ENCODE measurements at regions not wholly inside any gene's neighbourhood (a gene's known extent, or its start where the extent isn't known, plus 50 kb on each side); places are given as distances from the start of the nearest gene placed in this dataset.

GRCh38 chr10:114762811-114763210, 58.8 kb upstream of the FHIP2A start:
- in situ Hi-C loops (cut with HindIII; ENCODE audit: low pct_ligation_motif_present, low pct_unique_long_range_greater_than_20kb, low sequenced_read_pairs), result no loop called here
- DNase-seq, result no peak

- in situ Hi-C loops (cut with HindIII; ENCODE audit: low pct_ligation_motif_present, low pct_unique_long_range_greater_than_20kb, low sequenced_read_pairs), result no loop called here
- DNase-seq, result no peak
Measured at GRCh38 chr10:114764656-114765055, 56.9 kb upstream of the FHIP2A start.

- peak; percentile 89 for DNase-seq
- in situ Hi-C loops (cut with HindIII; ENCODE audit: low pct_ligation_motif_present, low pct_unique_long_range_greater_than_20kb, low sequenced_read_pairs), result no loop called here
Measured at GRCh38 chr10:114766470-114766869, 55.1 kb upstream of the FHIP2A start.

GRCh38 chr10:114767101-114767985, 54.2 kb upstream of the FHIP2A start:
- DNase-seq, result peak; percentile 87
- in situ Hi-C loops (cut with HindIII; ENCODE audit: low pct_ligation_motif_present, low pct_unique_long_range_greater_than_20kb, low sequenced_read_pairs), result no loop called here

GRCh38 chr10:114767986-114768821, 53.4 kb upstream of the FHIP2A start:
- peak; percentile 26 for DNase-seq
- in situ Hi-C loops (cut with HindIII; ENCODE audit: low pct_ligation_motif_present, low pct_unique_long_range_greater_than_20kb, low sequenced_read_pairs), result no loop called here

GRCh38 chr10:114770009-114770408, 51.6 kb upstream of the FHIP2A start:
- in situ Hi-C loops (cut with HindIII; ENCODE audit: low pct_ligation_motif_present, low pct_unique_long_range_greater_than_20kb, low sequenced_read_pairs), result no loop called here

GRCh38 chr10:114771157-114771556, 50.4 kb upstream of the FHIP2A start:
- no peak for DNase-seq
- in situ Hi-C loops (cut with HindIII; ENCODE audit: low pct_ligation_motif_present, low pct_unique_long_range_greater_than_20kb, low sequenced_read_pairs), result no loop called here

More at GRCh38 chr10:114770009-114770408, 51.6 kb upstream of the FHIP2A start:
- DNase-seq, result no peak

- no peak for DNase-seq
- in situ Hi-C loops (cut with HindIII; ENCODE audit: low pct_ligation_motif_present, low pct_unique_long_range_greater_than_20kb, low sequenced_read_pairs), result no loop called here
Measured at GRCh38 chr10:114771749-114772148, 49.8 kb upstream of the FHIP2A start.

All from ACHN (cell line).